NT2/D1 (cell line): ENCODE measurements at regions not wholly inside any gene's neighbourhood (a gene's known extent, or its start where the extent isn't known, plus 50 kb on each side); places are given as distances from the start of the nearest gene placed in this dataset.

Source experiments
- DNase-seq: peaks from one replicate; pipeline ENCODE4 v3.0.0-alpha.2; 2011; ENCODE audit warnings: low read depth, low spot score
- H3K27me3 ChIP-seq: 2 replicates; pipeline ENCODE4 v1.6.0; 2011; ENCODE audit warnings: mild to moderate bottlenecking; ENCODE audit not compliant: insufficient read length, insufficient read depth
- H3K36me3 ChIP-seq: 2 replicates; pipeline ENCODE4 v1.6.1; 2011; ENCODE audit warnings: mild to moderate bottlenecking, low read length, mixed read lengths; ENCODE audit not compliant: insufficient read depth, insufficient read length
- H3K4me1 ChIP-seq: 2 replicates; pipeline ENCODE4 v1.5.1; 2011; ENCODE audit not compliant: insufficient read depth, insufficient read length
- H3K4me3 ChIP-seq: 2 replicates; pipeline ENCODE4 v1.5.1; 2011; ENCODE audit warnings: low read depth; ENCODE audit not compliant: insufficient read length
- H3K9ac ChIP-seq: 2 replicates; pipeline ENCODE4 v1.6.0; 2011; ENCODE audit warnings: low read depth; ENCODE audit not compliant: insufficient read length
- H3K9me3 ChIP-seq: 2 replicates; pipeline ENCODE4 v1.5.1; 2011; ENCODE audit warnings: mild to moderate bottlenecking, low read length; ENCODE audit not compliant: insufficient read depth
- SUZ12 ChIP-seq: IDR thresholded peaks from 2 replicates; pipeline ENCODE4 v1.6.1; 2011; ENCODE audit not compliant: insufficient read length, insufficient read depth; ENCODE audit errors: extremely low read depth
- YY1 ChIP-seq: IDR thresholded peaks from 2 replicates; pipeline ENCODE4 v1.6.1; 2011; ENCODE audit not compliant: insufficient read length, insufficient read depth
- ZNF274 ChIP-seq: IDR thresholded peaks from 2 replicates; pipeline ENCODE4 v1.6.1; 2011; ENCODE audit warnings: mild to moderate bottlenecking, low read depth, low read length

- no peak for TF ChIP-seq SUZ12
- TF ChIP-seq YY1 = no peak
- TF ChIP-seq ZNF274 = no peak
- no peak overlapping the region for H3K4me3 ChIP-seq
- no peaks in the 10 kb centered on the region for H3K4me1 ChIP-seq
- no peaks in the 10 kb centered on the region for H3K36me3 ChIP-seq
- H3K9me3 ChIP-seq = no peaks in the 10 kb centered on the region
- DNase-seq = no peak
- no peaks in the 10 kb centered on the region for H3K27me3 ChIP-seq
- no peak overlapping the region for H3K9ac ChIP-seq
Observed at GRCh38 chr5:38071831-38072694, 186.3 kb upstream of the EGFLAM start.

GRCh38 chr5:38070304-38070950, 187.9 kb upstream of the EGFLAM start:
- Histone ChIP-seq H3K4me1 (no peaks in the 10 kb centered on the region), H3K36me3 (no peaks in the 10 kb centered on the region), H3K27me3 (no peaks in the 10 kb centered on the region), H3K9ac (no peak overlapping the region), H3K4me3 (no peak overlapping the region), H3K9me3 (no peaks in the 10 kb centered on the region)
- no peak for TF ChIP-seq ZNF274
- no peak for TF ChIP-seq YY1
- TF ChIP-seq SUZ12 = no peak
- DNase-seq = no peak

DNA sequence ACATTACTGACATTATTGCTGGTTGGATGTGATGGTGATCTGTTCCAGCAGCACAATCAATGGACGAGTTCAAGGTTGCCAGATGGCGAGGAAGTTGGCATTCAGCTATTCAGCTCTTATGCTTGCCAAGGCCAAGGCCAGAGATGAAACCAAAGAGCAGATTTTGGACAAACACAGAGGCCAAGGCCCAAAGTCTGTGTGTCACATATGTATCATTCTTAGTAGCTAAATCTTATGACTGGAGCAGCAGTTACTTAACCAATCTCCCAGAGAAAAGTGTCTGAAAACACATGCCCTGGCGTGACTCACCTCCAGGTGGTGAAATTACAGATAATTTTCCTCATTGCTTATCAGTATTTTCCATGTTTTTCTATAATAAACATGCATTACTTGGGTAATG, 189.0 kb upstream of the EGFLAM start:
- no peak for DNase-seq
- Histone ChIP-seq H3K4me1 (no peaks in the 10 kb centered on the region), H3K9me3 (no peaks in the 10 kb centered on the region), H3K4me3 (no peak overlapping the region), H3K27me3 (no peaks in the 10 kb centered on the region), H3K9ac (no peak overlapping the region), H3K36me3 (no peaks in the 10 kb centered on the region)
- TF ChIP-seq ZNF274 = no peak
- no peak for TF ChIP-seq SUZ12
- no peak for TF ChIP-seq YY1

GRCh38 chr5:38060354-38060753, 198.0 kb upstream of the EGFLAM start:
- Histone ChIP-seq H3K36me3 (no peaks in the 10 kb centered on the region), H3K4me1 (no peaks in the 10 kb centered on the region)

DNA sequence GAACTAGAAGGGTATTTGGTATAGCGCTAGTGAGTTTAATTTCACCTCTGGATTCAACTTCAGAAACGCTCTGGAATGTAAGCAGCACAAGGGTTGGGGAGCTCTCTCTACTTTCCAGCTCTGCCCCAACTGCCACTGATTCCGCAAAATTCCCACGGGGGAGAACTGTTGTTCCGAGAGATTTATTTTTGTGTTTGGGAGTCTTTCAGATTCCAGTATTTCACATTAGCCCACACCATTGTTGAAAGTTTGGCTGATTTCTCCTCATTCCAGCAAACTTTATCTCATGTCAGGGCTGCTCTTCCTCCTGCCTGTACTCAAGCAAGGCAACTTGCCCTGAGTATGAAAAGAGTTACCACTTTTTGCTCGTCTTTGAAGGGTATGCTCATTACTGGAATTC, 198.5 kb upstream of the EGFLAM start:
- Histone ChIP-seq H3K4me1 (no peaks in the 10 kb centered on the region), H3K27me3 (no peaks in the 10 kb centered on the region), H3K36me3 (no peaks in the 10 kb centered on the region), H3K4me3 (no peak overlapping the region), H3K9ac (no peak overlapping the region), H3K9me3 (no peaks in the 10 kb centered on the region)
- no peak for DNase-seq
- TF ChIP-seq ZNF274 (no peak), SUZ12 (no peak), YY1 (no peak)

More at GRCh38 chr5:38060354-38060753, 198.0 kb upstream of the EGFLAM start:
- DNase-seq = no peak
- Histone ChIP-seq H3K9ac (no peak overlapping the region), H3K4me3 (no peak overlapping the region), H3K9me3 (no peaks in the 10 kb centered on the region), H3K27me3 (no peaks in the 10 kb centered on the region)
- TF ChIP-seq SUZ12 = no peak
- no peak for TF ChIP-seq ZNF274
- no peak for TF ChIP-seq YY1

- no peaks in the 10 kb centered on the region for H3K27me3 ChIP-seq
- no peak for DNase-seq
- H3K9ac ChIP-seq = no peak overlapping the region
- no peak overlapping the region for H3K4me3 ChIP-seq
- no peaks in the 10 kb centered on the region for H3K36me3 ChIP-seq
- no peak for TF ChIP-seq YY1
- no peaks in the 10 kb centered on the region for H3K4me1 ChIP-seq
- H3K9me3 ChIP-seq = no peaks in the 10 kb centered on the region
Observed at GRCh38 chr5:38051711-38052511, 206.4 kb upstream of the EGFLAM start.

DNA sequence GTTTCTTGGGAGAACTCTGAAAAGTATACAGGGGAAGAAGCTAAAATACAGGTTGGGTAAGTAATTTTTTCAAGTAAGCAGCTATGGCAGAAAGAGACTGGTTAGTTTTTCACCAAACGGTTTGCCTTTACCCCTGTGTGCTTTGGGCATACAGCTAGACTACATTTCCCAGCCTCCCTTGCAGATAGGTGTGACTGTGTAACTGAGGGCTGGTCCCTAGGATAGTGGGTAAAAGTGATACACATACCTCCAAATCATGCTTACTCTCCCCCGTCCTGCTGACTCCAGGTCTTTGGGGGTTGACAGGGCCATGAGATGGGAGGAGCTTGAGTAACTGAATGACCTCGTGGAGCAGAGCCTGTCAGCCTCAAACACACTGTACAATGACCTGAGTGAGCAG, 208.6 kb upstream of the GDNF start:
- TF ChIP-seq ZNF274 (no peak), YY1 (no peak), SUZ12 (no peak)
- Histone ChIP-seq H3K27me3 (no peaks in the 10 kb centered on the region), H3K9me3 (no peaks in the 10 kb centered on the region), H3K4me3 (no peak overlapping the region), H3K4me1 (no peaks in the 10 kb centered on the region), H3K36me3 (no peaks in the 10 kb centered on the region), H3K9ac (no peak overlapping the region)
- DNase-seq = no peak
